HEK293 (cell line): ENCODE measurements at regions not wholly inside any gene's neighbourhood (a gene's known extent, or its start where the extent isn't known, plus 50 kb on each side); places are given as distances from the start of the nearest gene placed in this dataset.

Experiments
- CTCF ChIA-PET: fragments of 350-600 bp; formaldehyde crosslinking; extraction: SDS; loops from one replicate; lab custom pipeline; 2021; ENCODE audit warnings: antibody characterized with exemption; lab: Yijun Ruan, JAX
- POLR2A ChIA-PET: fragments of 300-600 bp; formaldehyde crosslinking; extraction: SDS; loops from one replicate; lab custom pipeline; 2020; ENCODE audit warnings: antibody characterized with exemption, inconsistent platforms; lab: Yijun Ruan, JAX
- H3K27ac ChIP-seq: fragments of 200-500 bp; sonication (Bioruptor generic); 2 replicates; pipeline ENCODE4 v1.5.1; 2014; ENCODE audit warnings: low read depth, low read length, control low read depth, inconsistent platforms; ENCODE audit errors: extremely low read depth
- H3K36me3 ChIP-seq, 2 experiments: fragments of 200-500 bp in 1 of 2; sonication (Bioruptor generic) in 1 of 2; 1 replicate in 1 of 2; 2 replicates in 1 of 2; pipeline ENCODE4 v1.5.1; 2014 to 2017; ENCODE audit warnings: inconsistent platforms in 2 of 2, low read length in 2 of 2; ENCODE audit not compliant: control insufficient read depth in 2 of 2, insufficient read depth in 1 of 2
- H3K4me1 ChIP-seq: fragments of 200-500 bp; sonication (Bioruptor generic); 2 replicates; pipeline ENCODE4 v1.5.1; 2014; ENCODE audit warnings: mild to moderate bottlenecking, low read length, inconsistent platforms; ENCODE audit not compliant: control insufficient read depth, insufficient read depth
- H3K4me3 ChIP-seq: 2 replicates; pipeline ENCODE4 v1.5.1; 2011; ENCODE audit warnings: low read depth, mild to moderate bottlenecking, control low read depth, low read length, moderate library complexity
- H3K9me3 ChIP-seq: fragments of 200-500 bp; sonication (Bioruptor generic); 2 replicates; pipeline ENCODE4 v1.5.1; 2014; ENCODE audit warnings: low read depth, low read length, inconsistent platforms; ENCODE audit not compliant: control insufficient read depth, insufficient read depth
- FEZF1 ChIP-seq: fragments of 450-650 bp; formaldehyde crosslinking; IDR thresholded peaks from 2 replicates; pipeline ENCODE4 v1.5.1; 2016; ENCODE audit warnings: missing biosample characterization, missing genetic modification characterization
- HIC1 ChIP-seq: fragments of 450-650 bp; formaldehyde crosslinking; IDR thresholded peaks from 2 replicates; pipeline ENCODE4 v1.5.1; 2016; ENCODE audit warnings: missing biosample characterization, missing genetic modification characterization
- RBAK ChIP-seq: fragments of 450-650 bp; formaldehyde crosslinking; IDR thresholded peaks from 2 replicates; pipeline ENCODE4 v1.5.1; 2016; ENCODE audit warnings: missing biosample characterization, missing genetic modification characterization
- SETDB1 ChIP-seq: IDR thresholded peaks from one replicate; pipeline ENCODE4 v1.6.1; 2017; ENCODE audit warnings: mild to moderate bottlenecking, low read length, moderate library complexity, mixed read lengths; ENCODE audit not compliant: insufficient read length
- TCF7L2 ChIP-seq: IDR thresholded peaks from 2 replicates; pipeline ENCODE4 v1.6.1; 2011; ENCODE audit warnings: low read depth, mild to moderate bottlenecking, inconsistent platforms, low read length, moderate library complexity, borderline replicate concordance
- ZBTB1 ChIP-seq: fragments of 450-650 bp; formaldehyde crosslinking; IDR thresholded peaks from 2 replicates; pipeline ENCODE4 v1.5.1; 2016; ENCODE audit warnings: missing biosample characterization, missing genetic modification characterization
- ZFP41 ChIP-seq: fragments of 450-650 bp; formaldehyde crosslinking; IDR thresholded peaks from 2 replicates; pipeline ENCODE4 v1.5.1; 2016; ENCODE audit warnings: missing biosample characterization, missing genetic modification characterization, borderline replicate concordance
- ZNF10 ChIP-seq: fragments of 450-650 bp; formaldehyde crosslinking; IDR thresholded peaks from 2 replicates; pipeline ENCODE4 v1.5.1; 2017; ENCODE audit warnings: missing biosample characterization, missing genetic modification characterization
- ZNF174 ChIP-seq: fragments of 450-650 bp; formaldehyde crosslinking; IDR thresholded peaks from 2 replicates; pipeline ENCODE4 v1.5.0; 2017; ENCODE audit warnings: missing biosample characterization, mild to moderate bottlenecking, missing genetic modification characterization
- ZNF24 ChIP-seq: fragments of 450-650 bp; formaldehyde crosslinking; IDR thresholded peaks from 2 replicates; pipeline ENCODE4 v1.5.1; 2016; ENCODE audit warnings: missing biosample characterization, missing genetic modification characterization
- ZNF302 ChIP-seq: fragments of 450-650 bp; formaldehyde crosslinking; IDR thresholded peaks from 2 replicates; pipeline ENCODE4 v1.5.1; 2016; ENCODE audit warnings: missing biosample characterization, missing genetic modification characterization, low read depth
- ZNF350 ChIP-seq: fragments of 450-650 bp; formaldehyde crosslinking; IDR thresholded peaks from 2 replicates; pipeline ENCODE4 v1.5.0; 2017; ENCODE audit warnings: missing biosample characterization, mild to moderate bottlenecking, missing genetic modification characterization
- ZNF354C ChIP-seq: fragments of 450-650 bp; formaldehyde crosslinking; IDR thresholded peaks from 2 replicates; pipeline ENCODE4 v1.5.1; 2016; ENCODE audit warnings: missing biosample characterization, missing genetic modification characterization, low read depth, borderline replicate concordance
- ZNF48 ChIP-seq: fragments of 450-650 bp; formaldehyde crosslinking; IDR thresholded peaks from 2 replicates; pipeline ENCODE4 v1.5.1; 2016; ENCODE audit warnings: missing biosample characterization, missing genetic modification characterization
- ZNF488 ChIP-seq: fragments of 450-650 bp; formaldehyde crosslinking; IDR thresholded peaks from 2 replicates; pipeline ENCODE4 v1.5.1; 2016; ENCODE audit warnings: missing biosample characterization, missing genetic modification characterization
- ZNF513 ChIP-seq: fragments of 450-650 bp; IDR thresholded peaks from 2 replicates; pipeline ENCODE4 v1.5.1; 2018; ENCODE audit warnings: missing biosample characterization, missing genetic modification characterization
- ZNF624 ChIP-seq: fragments of 450-650 bp; formaldehyde crosslinking; IDR thresholded peaks from 2 replicates; pipeline ENCODE4 v1.5.1; 2017; ENCODE audit warnings: missing biosample characterization, missing genetic modification characterization
- ZNF701 ChIP-seq: fragments of 450-650 bp; formaldehyde crosslinking; IDR thresholded peaks from 2 replicates; pipeline ENCODE4 v1.5.1; 2016; ENCODE audit warnings: missing biosample characterization, missing genetic modification characterization

- TF ChIP-seq ZNF488 (tag by site-specific recombination) (no peak), FEZF1 (no peak), ZNF48 (no peak), ZFP41 (tag by site-specific recombination) (no peak), RBAK (no peak), ZNF513 (no peak)
Observed at GRCh38 chr10:76643511-76643911, 994.1 kb downstream of the KCNMA1 start (continued).

- H3K4me3 ChIP-seq: no peak overlapping the region
- no peaks in the 10 kb centered on the region for H3K4me1 ChIP-seq
- no peaks in the 10 kb centered on the region for H3K36me3 ChIP-seq
- no peaks in the 10 kb centered on the region for H3K9me3 ChIP-seq
- ChIA-PET CTCF (interaction anchor here (0.6 kb wide), 1 partner anchor 179 kb away, joined by 4 read pairs; no protein-coding TSS in a partner anchor), POLR2A (no interaction called here)
- H3K27ac ChIP-seq: no peak overlapping the region
- TF ChIP-seq ZBTB1 (no peak), ZNF24 (no peak), ZNF624 (tag by site-specific recombination) (no peak)
Observed at GRCh38 chr10:76642358-76642757, 995.2 kb downstream of the KCNMA1 start.

- Histone ChIP-seq H3K9me3 (no peaks in the 10 kb centered on the region), H3K4me1 (no peaks in the 10 kb centered on the region), H3K4me3 (no peak overlapping the region), H3K36me3 (no peaks in the 10 kb centered on the region), H3K27ac (no peak overlapping the region)
- no peak for TF ChIP-seq HIC1 (tag by site-specific recombination)
- no peak for TF ChIP-seq ZNF350 (tag by site-specific recombination)
- TF ChIP-seq ZNF302 (tag by site-specific recombination): no peak
- no peak for TF ChIP-seq SETDB1
- no peak for TF ChIP-seq ZNF174 (tag by site-specific recombination)
- no peak for TF ChIP-seq ZNF701
- no peak for TF ChIP-seq ZNF354C (tag by site-specific recombination)
- no peak for TF ChIP-seq TCF7L2
- no peak for TF ChIP-seq ZNF24
- POLR2A ChIA-PET: interaction anchor here (0.6 kb wide), 1 partner anchor 272 kb away, joined by 4 read pairs; no protein-coding TSS in a partner anchor
- CTCF ChIA-PET: no interaction called here
Observed at GRCh38 chr10:76641215-76641614, 996.4 kb downstream of the KCNMA1 start.

- no peaks in the 10 kb centered on the region for H3K9me3 ChIP-seq
- TF ChIP-seq ZNF10 (tag by site-specific recombination): no peak
- CTCF ChIA-PET: no interaction called here
- H3K27ac ChIP-seq: no peak overlapping the region
- no peak overlapping the region for H3K4me3 ChIP-seq
- H3K4me1 ChIP-seq: no peaks in the 10 kb centered on the region
- H3K36me3 ChIP-seq: no peaks in the 10 kb centered on the region
- POLR2A ChIA-PET: no interaction called here
Observed at GRCh38 chr10:76640806-76641205, 996.8 kb downstream of the KCNMA1 start.
